ENCODE measurements at regions not wholly inside any gene's neighbourhood (a gene's known extent, or its start where the extent isn't known, plus 50 kb on each side); places are given as distances from the start of the nearest gene placed in this dataset.
"Not testable (repeated sequence)": the region's sequence is repeated elsewhere in the genome, so short reads cannot be mapped to it uniquely, and the experiment has no call there.

DNA sequence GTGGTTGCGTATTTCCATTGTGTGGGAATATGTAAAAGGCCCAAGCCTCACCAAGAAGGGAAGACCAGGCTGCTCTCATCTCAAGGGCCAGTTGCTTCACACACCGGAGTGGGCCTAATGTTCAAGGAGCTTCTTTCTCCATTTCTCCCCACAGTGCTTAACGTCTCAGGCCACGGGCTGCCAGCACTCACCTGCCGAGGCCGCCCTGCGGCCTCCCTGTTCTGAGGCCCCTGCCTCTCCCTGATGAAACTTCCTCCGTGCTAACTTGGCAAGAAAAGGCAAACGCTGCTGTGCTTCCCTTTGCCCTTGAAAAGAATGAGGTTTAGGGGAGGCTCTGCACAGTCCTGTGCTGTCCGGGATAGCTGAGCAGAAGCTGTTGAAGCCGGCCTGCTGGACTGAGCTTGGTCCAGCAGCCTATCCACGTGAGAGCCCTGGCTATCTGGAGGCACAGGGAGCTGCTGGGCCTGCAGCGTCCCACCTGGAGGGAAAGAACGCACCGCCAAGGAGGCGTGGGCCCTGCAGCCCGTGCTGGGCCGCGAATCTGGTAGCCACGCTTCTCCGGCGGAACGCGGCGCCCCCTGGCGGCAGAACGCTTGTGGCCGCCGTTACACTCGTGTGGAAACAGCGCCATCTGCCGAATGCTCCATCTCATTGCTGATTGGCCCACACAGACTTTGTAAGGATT, 73.5 kb upstream of the PRSS3 start:
- Histone ChIP-seq H3K4me3 (no peak overlapping the region), H3K9me3 (no peaks in the 10 kb centered on the region), H3K27ac (no peak overlapping the region), H3K9ac (ENCODE audit: low read depth in 2 of 2, low read length in 2 of 2) (peak overlapping the region in 1 of 2 donors; percentile 27), H3K36me3 (no peaks in the 10 kb centered on the region), H3K27me3 (no peaks in the 10 kb centered on the region), H3K4me1 (no peaks in the 10 kb centered on the region)
- peak; percentile 84 for DNase-seq
- peak; percentile 100 for TF ChIP-seq CTCF (IDR thresholded peaks at IDR 0.05)
- intact Hi-C loops (cut with DNase I): loop anchor here (2.0 kb wide), 1 partner anchor 97 kb away; no protein-coding TSS in a partner anchor

GRCh38 chr9:33722359-33722675, 73.0 kb upstream of the PRSS3 start:
- no peaks in the 10 kb centered on the region for H3K9me3 ChIP-seq
- no peaks in the 10 kb centered on the region for H3K4me1 ChIP-seq
- intact Hi-C loops (cut with DNase I): no loop called here
- no peaks in the 10 kb centered on the region for H3K27me3 ChIP-seq
- no peak for DNase-seq
- H3K27ac ChIP-seq: no peak overlapping the region
- H3K9ac ChIP-seq (ENCODE audit: low read depth in 2 of 2, low read length in 2 of 2): no peak overlapping the region
- peak; percentile 39 for TF ChIP-seq CTCF (IDR thresholded peaks at IDR 0.05)
- no peak overlapping the region for H3K4me3 ChIP-seq
- H3K36me3 ChIP-seq: no peaks in the 10 kb centered on the region

DNA sequence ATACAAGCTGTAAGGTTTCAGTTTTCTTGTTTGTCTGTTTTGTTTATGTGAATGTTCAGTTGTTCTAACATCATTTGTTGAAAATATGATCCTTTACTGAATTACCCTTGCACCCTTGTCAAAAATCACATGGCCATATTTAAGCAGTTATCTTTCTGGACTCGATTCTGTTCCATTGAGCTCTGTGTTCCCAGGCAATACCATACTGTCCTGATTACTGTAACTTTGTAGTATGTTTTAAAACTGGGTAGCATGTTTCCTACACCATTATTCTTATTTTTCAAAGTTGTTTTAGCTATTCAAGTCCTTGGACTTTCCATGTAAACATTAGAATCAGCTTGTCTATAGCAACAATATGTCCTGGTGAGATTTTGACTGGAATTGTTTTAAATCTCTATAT, 66.7 kb upstream of the PRSS3 start:
- no peak for TF ChIP-seq CTCF (IDR thresholded peaks at IDR 0.05)
- Histone ChIP-seq H3K4me3 (no peak overlapping the region), H3K9ac (ENCODE audit: low read depth in 2 of 2, low read length in 2 of 2) (no peak overlapping the region), H3K27ac (no peak overlapping the region), H3K27me3 (no peaks in the 10 kb centered on the region), H3K36me3 (no peaks in the 10 kb centered on the region), H3K4me1 (no peaks in the 10 kb centered on the region), H3K9me3 (no peaks in the 10 kb centered on the region)
- no peak for DNase-seq
- intact Hi-C loops (cut with DNase I): no loop called here

DNA sequence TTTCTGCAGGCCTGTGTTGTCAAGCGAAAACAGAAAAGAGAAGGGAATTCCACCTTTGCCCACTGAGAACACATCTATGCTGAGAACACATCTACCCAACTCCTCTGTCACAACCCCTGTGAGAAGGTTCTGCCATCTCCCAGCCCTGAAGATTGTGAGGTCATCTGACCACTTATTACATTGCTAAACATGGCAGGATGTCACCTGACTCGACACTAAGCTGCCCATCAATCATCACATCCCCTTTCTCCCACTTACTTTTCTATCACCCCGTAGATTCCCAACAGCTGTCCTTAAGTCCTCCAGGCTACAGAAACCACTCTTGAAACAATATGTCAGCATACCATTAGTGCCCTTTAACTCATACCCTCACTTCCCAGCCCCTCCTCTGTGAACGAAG, 64.2 kb upstream of the PRSS3 start:
- Histone ChIP-seq H3K9me3 (no peaks in the 10 kb centered on the region), H3K9ac (ENCODE audit: low read depth in 2 of 2, low read length in 2 of 2) (no peak overlapping the region), H3K36me3 (no peaks in the 10 kb centered on the region), H3K4me3 (no peak overlapping the region), H3K4me1 (no peaks in the 10 kb centered on the region), H3K27ac (no peak overlapping the region), H3K27me3 (no peaks in the 10 kb centered on the region)
- intact Hi-C loops (cut with DNase I): no loop called here
- no peak for TF ChIP-seq CTCF (IDR thresholded peaks at IDR 0.05)
- no peak for DNase-seq

- no peaks in the 10 kb centered on the region for H3K27me3 ChIP-seq
- H3K9ac ChIP-seq (ENCODE audit: low read depth in 2 of 2, low read length in 2 of 2): no peak overlapping the region
- intact Hi-C loops (cut with DNase I): no loop called here
- no peaks in the 10 kb centered on the region for H3K4me1 ChIP-seq
- no peak overlapping the region for H3K27ac ChIP-seq
- no peak for TF ChIP-seq CTCF (IDR thresholded peaks at IDR 0.05)
- DNase-seq: no peak
- H3K4me3 ChIP-seq: no peak overlapping the region
- no peaks in the 10 kb centered on the region for H3K9me3 ChIP-seq
- H3K36me3 ChIP-seq: no peaks in the 10 kb centered on the region
Observed at GRCh38 chr9:33731625-33732024, 63.7 kb upstream of the PRSS3 start.

GRCh38 chr9:33734247-33734940, 61.0 kb upstream of the PRSS3 start:
- H3K27me3 ChIP-seq; DNase-seq; intact Hi-C loops (cut with DNase I); H3K9ac ChIP-seq (ENCODE audit: low read depth in 2 of 2, low read length in 2 of 2); H3K36me3 ChIP-seq; H3K27ac ChIP-seq; H3K9me3 ChIP-seq; H3K4me3 ChIP-seq; H3K4me1 ChIP-seq: not testable (repeated sequence)

- DNase-seq: peak; percentile 40
- H3K27ac ChIP-seq; H3K27me3 ChIP-seq; H3K36me3 ChIP-seq; H3K9me3 ChIP-seq; H3K9ac ChIP-seq (ENCODE audit: low read depth in 2 of 2, low read length in 2 of 2); H3K4me1 ChIP-seq; H3K4me3 ChIP-seq: not testable (repeated sequence)
- intact Hi-C loops (cut with DNase I): loop anchor here (5.0 kb wide), 1 partner anchor 42 kb away; no protein-coding TSS in a partner anchor
Observed at GRCh38 chr9:33734941-33735835, 60.2 kb upstream of the PRSS3 start.
